Fibroblast of peridontal ligament (primary cell): ENCODE measurements at regions not wholly inside any gene's neighbourhood (a gene's known extent, or its start where the extent isn't known, plus 50 kb on each side); places are given as distances from the start of the nearest gene placed in this dataset.

Source experiments
- DNase-seq: peaks from one replicate; pipeline ENCODE4 v3.0.0-alpha.2; 2010; ENCODE audit errors: extremely low read depth

DNA sequence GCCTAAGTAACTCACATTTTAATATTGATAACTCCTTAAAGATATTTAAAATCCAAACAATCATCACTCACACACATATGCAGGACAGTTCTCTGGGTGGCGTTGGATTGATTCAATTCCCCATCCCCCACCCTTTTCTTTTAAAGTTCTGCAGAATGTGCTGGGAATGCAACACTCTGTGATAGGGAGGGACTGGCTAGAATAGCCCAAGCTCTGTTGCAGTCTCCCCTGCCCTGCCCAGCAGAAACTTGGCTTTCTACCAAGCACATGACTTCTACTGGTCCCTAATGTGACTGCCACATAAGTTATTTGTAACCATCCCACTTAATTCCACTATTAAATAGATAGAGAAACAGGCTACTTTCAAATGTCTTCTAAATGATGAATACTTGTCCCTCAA, 55.2 kb downstream of the TWIST1 start:
- no peak for DNase-seq

DNA sequence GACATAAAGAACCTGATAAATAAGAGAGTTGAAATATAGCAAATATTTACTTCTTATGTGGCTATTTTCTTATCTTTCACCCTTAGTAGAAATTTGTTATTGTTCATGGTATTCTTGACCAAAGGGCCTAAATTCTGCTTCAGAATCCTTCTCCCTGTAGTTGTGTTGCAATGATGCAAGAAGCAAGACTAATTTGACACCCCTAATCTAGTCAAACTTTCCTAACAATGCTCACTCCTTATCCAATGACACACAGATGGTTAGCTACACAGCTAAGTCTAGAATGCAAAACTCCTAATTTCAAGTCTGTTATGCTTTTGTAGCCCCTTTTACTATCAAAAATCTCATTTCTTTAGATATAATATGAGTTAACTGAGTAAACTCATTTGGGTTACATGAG, 56.1 kb downstream of the TWIST1 start:
- peak; percentile 29 for DNase-seq

DNA sequence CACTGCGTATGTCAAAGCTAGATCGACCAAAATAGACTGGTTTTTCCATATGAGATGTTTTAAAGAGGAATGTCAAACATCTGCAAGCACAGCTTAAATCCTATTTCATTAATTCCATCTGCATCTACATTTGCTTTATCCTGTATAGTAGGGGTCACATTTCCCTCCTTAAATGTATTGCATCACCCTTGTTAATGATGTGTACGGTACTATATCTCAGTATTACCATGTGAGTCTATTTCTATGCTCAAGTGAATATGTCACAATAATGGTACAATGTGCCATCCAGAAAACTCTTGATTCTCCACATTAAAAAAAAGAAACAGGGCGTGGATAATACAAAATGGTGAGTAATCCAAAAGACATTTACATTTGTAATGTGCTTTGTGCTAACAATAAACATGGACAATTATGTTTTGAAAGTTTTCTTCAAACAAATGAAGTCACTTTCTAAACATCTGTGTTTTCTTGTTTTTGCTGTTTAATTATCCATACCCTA, 56.6 kb downstream of the TWIST1 start:
- DNase-seq, result peak; percentile 48

DNA sequence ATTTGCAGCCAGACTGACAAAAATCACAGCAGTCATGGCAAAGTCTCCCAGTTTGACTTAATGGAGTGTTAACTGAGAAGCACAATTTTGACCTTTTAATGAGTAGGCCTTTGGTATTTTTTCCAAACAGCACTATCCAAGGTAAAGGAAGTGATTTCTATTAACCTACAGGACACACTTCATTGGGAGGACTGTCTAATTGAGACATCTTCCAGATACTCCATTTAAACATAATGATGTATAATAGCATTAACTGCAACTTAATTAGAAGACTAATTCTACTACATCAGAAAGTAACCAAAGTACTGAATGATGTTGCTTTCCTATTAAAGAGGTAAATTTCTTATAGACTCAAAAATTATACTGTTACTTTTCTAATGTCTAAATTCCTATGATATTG, 61.1 kb downstream of the TWIST1 start:
- DNase-seq, result no peak
